ENCODE measurements at regions not wholly inside any gene's neighbourhood (a gene's known extent, or its start where the extent isn't known, plus 50 kb on each side); places are given as distances from the start of the nearest gene placed in this dataset.

- no peak for TF ChIP-seq CTCF (IDR thresholded peaks at IDR 0.05)
- TF ChIP-seq POLR2A (IDR thresholded peaks at IDR 0.05): no peak
- TF ChIP-seq EP300 (IDR thresholded peaks at IDR 0.05): no peak
These were observed 481.4 kb downstream of the SUCLA2 start for GRCh38 chr13:47519626-47520025.

Measured in sigmoid colon (tissue), 4 donors.